ENCODE measurements at regions not wholly inside any gene's neighbourhood (a gene's known extent, or its start where the extent isn't known, plus 50 kb on each side); places are given as distances from the start of the nearest gene placed in this dataset.

DNA sequence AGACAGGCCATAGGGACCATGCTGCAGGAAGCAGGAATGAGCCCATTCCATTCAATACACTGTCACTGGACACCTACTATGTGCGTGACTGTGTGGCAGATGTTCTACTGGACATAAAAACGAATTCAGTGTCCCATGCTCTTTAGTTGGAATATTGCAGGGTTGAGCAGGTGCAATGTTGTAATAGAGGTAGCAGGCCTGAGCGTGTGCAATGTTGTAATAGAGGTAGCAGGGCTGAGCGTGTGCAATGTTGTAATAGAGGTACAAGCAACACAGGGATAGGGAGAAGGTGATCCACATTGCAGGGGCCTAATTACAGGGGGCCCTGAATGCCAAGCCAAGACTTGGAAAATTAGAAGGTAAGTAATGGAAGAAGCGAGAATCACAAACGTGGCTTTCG, 261.4 kb upstream of the HES1 start:
- H3F3A ChIP-seq (ENCODE audit: low read depth): 0 out of 2 replicates have a peak, but pooled peaks cover under 1% of the 10 kb centered on the region
- H3K9me3 ChIP-seq (ENCODE audit: insufficient read depth, low read depth, low read length): no peaks in the 10 kb centered on the region
- no peaks in the 10 kb centered on the region for H4K20me1 ChIP-seq (ENCODE audit: insufficient read depth, low read length, poor library complexity, severe bottlenecking)
- no peak overlapping the region for H3K9ac ChIP-seq (ENCODE audit: low read depth, low read length, poor library complexity, severe bottlenecking)
- no peak for TF ChIP-seq EZH2phosphoT487 (IDR thresholded peaks at IDR 0.05; ENCODE audit: borderline replicate concordance)
- TF ChIP-seq, protein P1, sequence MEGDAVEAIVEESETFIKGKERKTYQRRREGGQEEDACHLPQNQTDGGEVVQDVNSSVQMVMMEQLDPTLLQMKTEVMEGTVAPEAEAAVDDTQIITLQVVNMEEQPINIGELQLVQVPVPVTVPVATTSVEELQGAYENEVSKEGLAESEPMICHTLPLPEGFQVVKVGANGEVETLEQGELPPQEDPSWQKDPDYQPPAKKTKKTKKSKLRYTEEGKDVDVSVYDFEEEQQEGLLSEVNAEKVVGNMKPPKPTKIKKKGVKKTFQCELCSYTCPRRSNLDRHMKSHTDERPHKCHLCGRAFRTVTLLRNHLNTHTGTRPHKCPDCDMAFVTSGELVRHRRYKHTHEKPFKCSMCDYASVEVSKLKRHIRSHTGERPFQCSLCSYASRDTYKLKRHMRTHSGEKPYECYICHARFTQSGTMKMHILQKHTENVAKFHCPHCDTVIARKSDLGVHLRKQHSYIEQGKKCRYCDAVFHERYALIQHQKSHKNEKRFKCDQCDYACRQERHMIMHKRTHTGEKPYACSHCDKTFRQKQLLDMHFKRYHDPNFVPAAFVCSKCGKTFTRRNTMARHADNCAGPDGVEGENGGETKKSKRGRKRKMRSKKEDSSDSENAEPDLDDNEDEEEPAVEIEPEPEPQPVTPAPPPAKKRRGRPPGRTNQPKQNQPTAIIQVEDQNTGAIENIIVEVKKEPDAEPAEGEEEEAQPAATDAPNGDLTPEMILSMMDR (conservative IDR thresholded peaks at IDR 0.05; ENCODE audit: low read length): no peak
- H3K9me2 ChIP-seq (replicated peaks; ENCODE audit: low read depth, low read length): no peaks in the 10 kb centered on the region
- no peaks in the 10 kb centered on the region for H3K79me2 ChIP-seq (ENCODE audit: insufficient read depth, low read length)
- no peak overlapping the region for H3K4me3 ChIP-seq (ENCODE audit: low read length, poor library complexity, severe bottlenecking)
- no peaks in the 10 kb centered on the region for H3K36me3 ChIP-seq (ENCODE audit: insufficient read depth, low read length)
- H3K4me1 ChIP-seq (ENCODE audit: insufficient read depth, low read length, poor library complexity, severe bottlenecking): peaks cover 67% of the 10 kb centered on the region
- H2AFZ ChIP-seq (ENCODE audit: low read length): no peak overlapping the region
- no peak overlapping the region for H3K4me2 ChIP-seq (ENCODE audit: low read depth, low read length, poor library complexity, severe bottlenecking)
- H3K27me3 ChIP-seq (ENCODE audit: insufficient read depth, low read length, poor library complexity, severe bottlenecking): no peaks in the 10 kb centered on the region

DNA sequence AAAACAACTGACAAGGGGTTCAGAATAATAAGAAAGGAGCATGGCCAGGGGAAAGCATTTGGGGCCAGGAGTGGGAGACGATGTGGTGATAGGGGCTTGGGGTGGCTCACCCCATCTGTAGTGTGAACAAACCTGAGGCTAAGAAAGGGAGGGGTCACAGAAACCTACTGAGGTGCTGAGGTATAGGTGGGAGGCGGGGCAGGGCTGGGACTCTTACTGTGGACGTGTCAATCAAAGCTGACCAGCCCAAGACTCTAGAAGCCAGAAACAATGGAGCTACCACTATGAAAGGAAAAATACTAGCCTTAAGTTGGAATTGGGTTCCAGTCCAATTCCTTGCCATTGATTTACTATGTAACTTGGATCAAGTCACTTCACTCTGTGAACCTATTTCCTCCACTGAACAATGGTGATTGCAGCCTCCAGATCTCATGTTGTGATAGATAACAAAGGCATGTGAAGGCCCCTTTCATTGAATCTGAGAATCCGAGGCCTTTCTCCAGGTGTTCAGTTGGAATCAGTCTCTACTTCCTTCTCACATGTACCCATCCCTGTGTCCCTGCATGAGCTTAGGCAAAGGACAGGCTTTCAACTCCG, 260.9 kb upstream of the HES1 start:
- no peaks in the 10 kb centered on the region for H4K20me1 ChIP-seq (ENCODE audit: insufficient read depth, low read length, poor library complexity, severe bottlenecking)
- TF ChIP-seq, protein P1 (conservative IDR thresholded peaks at IDR 0.05; ENCODE audit: low read length): no peak
- TF ChIP-seq EZH2phosphoT487 (IDR thresholded peaks at IDR 0.05; ENCODE audit: borderline replicate concordance): no peak
- H3K4me2 ChIP-seq (ENCODE audit: low read depth, low read length, poor library complexity, severe bottlenecking): no peak overlapping the region
- no peak overlapping the region for H3K9ac ChIP-seq (ENCODE audit: low read depth, low read length, poor library complexity, severe bottlenecking)
- H3K9me2 ChIP-seq (replicated peaks; ENCODE audit: low read depth, low read length): no peaks in the 10 kb centered on the region
- H3K4me3 ChIP-seq (ENCODE audit: low read length, poor library complexity, severe bottlenecking): no peak overlapping the region
- no peaks in the 10 kb centered on the region for H3K79me2 ChIP-seq (ENCODE audit: insufficient read depth, low read length)
- H2AFZ ChIP-seq (ENCODE audit: low read length): no peak overlapping the region
- no peaks in the 10 kb centered on the region for H3F3A ChIP-seq (ENCODE audit: low read depth)
- no peaks in the 10 kb centered on the region for H3K9me3 ChIP-seq (ENCODE audit: insufficient read depth, low read depth, low read length)
- no peaks in the 10 kb centered on the region for H3K27me3 ChIP-seq (ENCODE audit: insufficient read depth, low read length, poor library complexity, severe bottlenecking)
- no peaks in the 10 kb centered on the region for H3K36me3 ChIP-seq (ENCODE audit: insufficient read depth, low read length)
- peaks cover 69% of the 10 kb centered on the region for H3K4me1 ChIP-seq (ENCODE audit: insufficient read depth, low read length, poor library complexity, severe bottlenecking)

DNA sequence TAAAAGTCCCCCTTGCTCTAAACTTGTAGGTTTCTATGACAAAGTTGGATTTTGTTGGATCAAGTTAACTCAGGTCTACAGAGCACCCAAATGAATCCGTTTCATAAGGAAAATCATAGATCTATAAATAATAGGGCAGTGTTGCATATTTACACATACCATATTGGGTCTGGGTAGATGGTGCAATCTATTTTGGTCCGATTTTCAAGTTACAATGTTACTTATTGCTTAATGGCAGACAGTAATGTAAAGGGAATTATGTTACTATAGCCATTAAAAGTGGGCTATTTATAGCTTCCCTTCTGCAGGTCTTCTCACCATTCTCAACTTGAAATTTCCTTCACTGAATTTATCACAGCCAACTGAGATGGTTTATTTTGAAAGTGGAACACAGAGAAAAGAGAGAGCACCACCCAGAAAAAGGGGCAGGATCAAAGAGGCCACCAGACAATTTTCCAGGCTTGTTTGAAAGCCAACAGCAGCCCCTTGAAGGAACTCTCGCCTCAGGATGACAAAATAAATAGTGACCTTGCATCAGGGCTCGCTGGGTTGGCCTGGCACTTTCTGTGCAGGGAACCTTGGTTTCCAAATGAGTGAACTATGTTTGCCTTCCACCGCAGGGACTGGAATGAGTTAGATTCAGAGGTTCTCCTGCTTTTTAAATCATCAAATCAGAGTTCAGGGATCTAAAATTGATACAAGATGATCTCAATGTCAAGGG, 260.2 kb upstream of the HES1 start:
- Histone ChIP-seq H3K4me2 (ENCODE audit: low read depth, low read length, poor library complexity, severe bottlenecking) (no peak overlapping the region), H3F3A (ENCODE audit: low read depth) (no peaks in the 10 kb centered on the region), H4K20me1 (ENCODE audit: insufficient read depth, low read length, poor library complexity, severe bottlenecking) (no peaks in the 10 kb centered on the region), H2AFZ (ENCODE audit: low read length) (no peak overlapping the region), H3K27me3 (ENCODE audit: insufficient read depth, low read length, poor library complexity, severe bottlenecking) (no peaks in the 10 kb centered on the region), H3K79me2 (ENCODE audit: insufficient read depth, low read length) (no peaks in the 10 kb centered on the region), H3K9me2 (replicated peaks; ENCODE audit: low read depth, low read length) (no peaks in the 10 kb centered on the region), H3K9me3 (ENCODE audit: insufficient read depth, low read depth, low read length) (no peaks in the 10 kb centered on the region), H3K36me3 (ENCODE audit: insufficient read depth, low read length) (no peaks in the 10 kb centered on the region), H3K9ac (ENCODE audit: low read depth, low read length, poor library complexity, severe bottlenecking) (no peak overlapping the region), H3K4me3 (ENCODE audit: low read length, poor library complexity, severe bottlenecking) (no peak overlapping the region), H3K4me1 (ENCODE audit: insufficient read depth, low read length, poor library complexity, severe bottlenecking) (peaks cover 69% of the 10 kb centered on the region)
- TF ChIP-seq, protein P1 (conservative IDR thresholded peaks at IDR 0.05; ENCODE audit: low read length): no peak
- TF ChIP-seq EZH2phosphoT487 (IDR thresholded peaks at IDR 0.05; ENCODE audit: borderline replicate concordance): no peak
